Right atrium auricular region (tissue), 2 donors: ENCODE measurements at regions not wholly inside any gene's neighbourhood (a gene's known extent, or its start where the extent isn't known, plus 50 kb on each side); places are given as distances from the start of the nearest gene placed in this dataset.

Experiments used
- DNase-seq: peaks from one replicate; pipeline ENCODE4 v3.0.0-alpha.2; 2019; ENCODE audit warnings: low spot score
- H3K27ac ChIP-seq, 2 donors: fragments of 200-600 bp; sonication (generic); 1 replicate in 1 of 2; 2 replicates in 1 of 2; pipeline ENCODE4 v1.5.1; 2016 to 2019
- H3K27me3 ChIP-seq, 2 donors: fragments of 200-600 bp; sonication (generic); one replicate each; pipeline versions ENCODE4 v1.5.1 to v1.6.0; 2017 to 2019
- H3K36me3 ChIP-seq: fragments of 200-600 bp; sonication (generic); one replicate; pipeline ENCODE4 v1.5.1; 2016
- H3K4me1 ChIP-seq, 2 donors: fragments of 200-600 bp; sonication (generic); one replicate each; pipeline versions ENCODE4 v1.5.1 to v1.6.0; 2017 to 2019
- H3K4me3 ChIP-seq, 2 donors: fragments of 200-600 bp; sonication (generic); 1 replicate in 1 of 2; 2 replicates in 1 of 2; pipeline ENCODE4 v1.5.1; 2017 to 2019; ENCODE audit warnings: mild to moderate bottlenecking in 1 of 2, moderate library complexity in 1 of 2
- H3K9me3 ChIP-seq, 2 donors: fragments of 200-600 bp; sonication (generic); one replicate each; pipeline ENCODE4 v1.5.1; 2019
- CTCF ChIP-seq, 2 donors: fragments of 200-600 bp; sonication (generic); IDR thresholded peaks; one replicate each; pipeline ENCODE4 v1.5.1; 2019; ENCODE audit warnings: antibody characterized with exemption in 2 of 2

GRCh38 chr3:144912968-144913367, 941.3 kb downstream of the DIPK2A start:
- Histone ChIP-seq H3K27me3 (no peaks in the 10 kb centered on the region), H3K9me3 (no peaks in the 10 kb centered on the region), H3K36me3 (no peaks in the 10 kb centered on the region), H3K27ac (no peak overlapping the region), H3K4me1 (no peaks in the 10 kb centered on the region), H3K4me3 (no peak overlapping the region)
- DNase-seq, result no peak
- TF ChIP-seq CTCF (IDR thresholded peaks at IDR 0.05), result no peak

- Histone ChIP-seq H3K36me3 (no peaks in the 10 kb centered on the region), H3K4me3 (no peak overlapping the region), H3K27me3 (no peaks in the 10 kb centered on the region), H3K27ac (no peak overlapping the region), H3K9me3 (no peaks in the 10 kb centered on the region), H3K4me1 (no peaks in the 10 kb centered on the region)
- no peak for TF ChIP-seq CTCF (IDR thresholded peaks at IDR 0.05)
- DNase-seq, result no peak
Measured at GRCh38 chr3:144915202-144915601, 943.6 kb downstream of the DIPK2A start.

GRCh38 chr3:144921710-144922109, 950.1 kb downstream of the DIPK2A start:
- H3K4me3 ChIP-seq, result no peak overlapping the region
- DNase-seq, result no peak
- no peaks in the 10 kb centered on the region for H3K9me3 ChIP-seq
- TF ChIP-seq CTCF (IDR thresholded peaks at IDR 0.05), result no peak
- H3K27me3 ChIP-seq, result no peaks in the 10 kb centered on the region
- no peak overlapping the region for H3K27ac ChIP-seq
- H3K36me3 ChIP-seq, result no peaks in the 10 kb centered on the region
- no peaks in the 10 kb centered on the region for H3K4me1 ChIP-seq

GRCh38 chr3:144923046-144923775, 951.6 kb downstream of the DIPK2A start:
- Histone ChIP-seq H3K4me1 (no peaks in the 10 kb centered on the region), H3K27ac (no peak overlapping the region), H3K27me3 (no peaks in the 10 kb centered on the region), H3K9me3 (no peaks in the 10 kb centered on the region), H3K4me3 (no peak overlapping the region), H3K36me3 (no peaks in the 10 kb centered on the region)
- TF ChIP-seq CTCF (IDR thresholded peaks at IDR 0.05), result no peak
- no peak for DNase-seq

- Histone ChIP-seq H3K27me3 (no peaks in the 10 kb centered on the region), H3K9me3 (no peaks in the 10 kb centered on the region), H3K4me3 (no peak overlapping the region), H3K27ac (no peak overlapping the region), H3K4me1 (no peaks in the 10 kb centered on the region), H3K36me3 (no peaks in the 10 kb centered on the region)
- no peak for TF ChIP-seq CTCF (IDR thresholded peaks at IDR 0.05)
- DNase-seq, result no peak
Measured at GRCh38 chr3:144930431-144930830, 958.8 kb downstream of the DIPK2A start.

GRCh38 chr3:144931590-144931989, 960.0 kb downstream of the DIPK2A start:
- TF ChIP-seq CTCF (IDR thresholded peaks at IDR 0.05), result no peak
- no peaks in the 10 kb centered on the region for H3K4me1 ChIP-seq

More at GRCh38 chr3:144931590-144931989, 960.0 kb downstream of the DIPK2A start:
- H3K27ac ChIP-seq, result no peak overlapping the region
- no peaks in the 10 kb centered on the region for H3K36me3 ChIP-seq
- H3K27me3 ChIP-seq, result no peaks in the 10 kb centered on the region
- no peaks in the 10 kb centered on the region for H3K9me3 ChIP-seq
- no peak overlapping the region for H3K4me3 ChIP-seq
- DNase-seq, result no peak
